OCI-LY1 (cell line): ENCODE measurements at regions not wholly inside any gene's neighbourhood (a gene's known extent, or its start where the extent isn't known, plus 50 kb on each side); places are given as distances from the start of the nearest gene placed in this dataset.

Source experiments
- H2AFZ ChIP-seq: fragments of 200-600 bp; sonication (generic), shearing (Covaris generic); 2 replicates; pipeline ENCODE4 v1.6.0; 2014; ENCODE audit warnings: antibody characterized with exemption, mild to moderate bottlenecking, low read length
- H3F3A ChIP-seq: fragments of 200-600 bp; sonication (generic), shearing (Covaris generic); 2 replicates; pipeline ENCODE4 v1.6.0; 2014; ENCODE audit warnings: mild to moderate bottlenecking, antibody characterized with exemption, low read length, moderate library complexity; ENCODE audit not compliant: insufficient read depth
- H3K27ac ChIP-seq: fragments of 200-600 bp; sonication (generic); 2 replicates; pipeline ENCODE4 v1.5.1; 2014; ENCODE audit warnings: low read length, mixed run types, mild to moderate bottlenecking, low read depth; ENCODE audit not compliant: poor library complexity, severe bottlenecking
- H3K27me3 ChIP-seq: fragments of 200-600 bp; sonication (generic); 2 replicates; pipeline ENCODE4 v1.6.0; 2014; ENCODE audit warnings: antibody characterized with exemption, mild to moderate bottlenecking, low read length, moderate library complexity; ENCODE audit not compliant: insufficient read depth
- H3K36me3 ChIP-seq: fragments of 200-600 bp; sonication (generic); 2 replicates; pipeline ENCODE4 v1.6.1; 2014; ENCODE audit warnings: mild to moderate bottlenecking, antibody characterized with exemption, low read length, moderate library complexity, mixed read lengths; ENCODE audit not compliant: insufficient read depth
- H3K4me1 ChIP-seq: fragments of 200-600 bp; sonication (generic); 2 replicates; pipeline ENCODE4 v1.5.1; 2014; ENCODE audit warnings: mild to moderate bottlenecking, low read length, moderate library complexity; ENCODE audit not compliant: insufficient read depth, severe bottlenecking
- H3K4me2 ChIP-seq: fragments of 200-600 bp; sonication (generic), shearing (Covaris generic); 2 replicates; pipeline ENCODE4 v1.6.1; 2014; ENCODE audit warnings: low read length
- H3K4me3 ChIP-seq: fragments of 200-600 bp; sonication (generic); 2 replicates; pipeline ENCODE4 v1.5.1; 2014; ENCODE audit warnings: low read length, low read depth, mild to moderate bottlenecking, mixed read lengths; ENCODE audit not compliant: poor library complexity, severe bottlenecking
- H3K79me2 ChIP-seq: fragments of 200-600 bp; shearing (Covaris generic); 2 replicates; pipeline ENCODE4 v1.6.1; 2016; ENCODE audit warnings: mixed run types, low read length, mixed read lengths; ENCODE audit not compliant: insufficient read depth
- H3K9ac ChIP-seq: fragments of 200-600 bp; sonication (generic), shearing (Covaris generic); 2 replicates; pipeline ENCODE4 v1.6.1; 2014; ENCODE audit warnings: mild to moderate bottlenecking, low read length, mixed read lengths
- H3K9me2 ChIP-seq: fragments of 200-600 bp; sonication (generic), shearing (Covaris generic); 2 replicates; pipeline ENCODE4 v1.6.1; 2014; ENCODE audit warnings: low read depth, mild to moderate bottlenecking, low read length, mixed read lengths
- H3K9me3 ChIP-seq: fragments of 200-600 bp; shearing (Covaris generic); 2 replicates; pipeline ENCODE4 v1.6.1; 2014; ENCODE audit warnings: low read length, mixed read lengths
- H4K20me1 ChIP-seq: fragments of 200-600 bp; sonication (generic), shearing (Covaris generic); 2 replicates; pipeline ENCODE4 v1.6.0; 2016; ENCODE audit warnings: mild to moderate bottlenecking, low read length; ENCODE audit not compliant: insufficient read depth
- CTCF ChIP-seq: fragments of 200-600 bp; sonication (generic), shearing (Covaris generic); IDR thresholded peaks from 2 replicates; pipeline ENCODE4 v1.5.1; 2017; ENCODE audit warnings: mild to moderate bottlenecking, antibody characterized with exemption, low read length, moderate library complexity, mixed read lengths
- EZH2 ChIP-seq: fragments of 200-600 bp; sonication (generic), shearing (Covaris generic); IDR thresholded peaks from 2 replicates; pipeline ENCODE4 v1.8.0; 2017; ENCODE audit warnings: borderline replicate concordance, mixed run types, mild to moderate bottlenecking, antibody characterized with exemption, low read length, moderate library complexity, mixed read lengths

DNA sequence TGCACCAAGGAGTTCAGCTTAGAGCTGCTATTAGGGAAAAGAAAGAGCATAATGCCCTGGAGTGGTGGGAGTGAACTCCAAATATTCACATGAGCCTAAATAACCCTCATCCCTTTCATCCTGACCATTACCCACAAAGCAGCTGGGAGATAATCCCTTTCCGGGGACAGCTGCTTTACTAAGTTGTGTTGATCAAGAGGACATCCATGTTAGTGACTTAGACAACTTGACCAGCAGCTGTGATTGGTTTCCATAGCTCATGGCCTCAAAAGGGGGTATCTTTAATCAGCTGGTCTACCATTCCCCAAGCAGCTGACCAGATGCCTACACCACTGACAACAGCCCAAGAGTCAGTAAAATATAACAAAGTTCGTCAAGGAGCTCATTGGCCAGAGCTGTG is 75.8 kb upstream of the LY86 start:
- H3K4me2 ChIP-seq = no peak overlapping the region

DNA sequence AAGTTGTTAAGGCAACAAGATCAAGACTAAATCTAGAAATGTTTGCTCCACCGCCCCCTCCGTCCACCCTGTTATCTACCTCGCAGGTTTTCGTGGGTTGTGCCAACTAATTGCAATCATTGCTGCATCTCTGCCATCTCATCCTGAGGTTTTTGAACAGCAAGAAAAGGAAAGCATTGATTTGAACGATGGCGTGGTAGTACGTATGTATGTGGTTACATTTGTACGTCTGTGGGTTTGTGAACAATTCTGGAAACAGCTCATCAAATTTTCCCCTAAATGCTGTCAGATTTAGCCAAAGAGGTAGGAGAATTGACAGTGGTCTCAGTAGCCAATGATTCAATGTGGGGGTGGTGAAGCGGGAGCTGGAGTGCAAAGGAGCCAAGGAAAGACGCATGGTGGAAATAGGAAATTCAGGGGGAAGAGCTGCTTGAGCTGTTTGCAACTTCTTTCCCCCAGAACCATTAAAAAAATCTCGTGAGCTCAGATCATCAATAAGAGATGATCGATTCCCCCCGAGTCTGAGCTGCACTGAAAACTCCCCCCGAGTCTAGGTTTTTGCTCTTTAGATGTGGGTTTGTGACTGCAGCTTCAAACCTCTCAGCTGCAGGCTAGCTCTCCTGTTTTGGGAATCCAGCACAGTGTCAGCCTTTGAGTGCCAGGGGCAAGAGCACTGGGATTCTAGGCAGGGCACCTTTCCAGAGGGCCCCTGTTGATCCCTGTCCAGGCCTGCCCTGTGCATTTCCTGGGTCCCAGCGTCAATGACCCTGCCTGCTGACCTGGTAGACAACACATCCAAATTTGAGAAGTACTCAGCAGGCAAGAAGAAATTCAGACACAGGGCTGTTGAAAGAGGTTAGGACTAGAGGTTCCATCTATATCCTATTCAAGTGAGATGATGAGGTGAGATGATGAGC is 72.6 kb upstream of the LY86 start:
- no peaks in the 10 kb centered on the region for H3F3A ChIP-seq
- no peak overlapping the region for H3K9ac ChIP-seq
- no peak overlapping the region for H3K4me3 ChIP-seq
- no peak overlapping the region for H3K27ac ChIP-seq
- H4K20me1 ChIP-seq = no peaks in the 10 kb centered on the region
- no peaks in the 10 kb centered on the region for H3K79me2 ChIP-seq
- H3K27me3 ChIP-seq = no peaks in the 10 kb centered on the region
- no peak overlapping the region for H2AFZ ChIP-seq
- TF ChIP-seq CTCF (no peak), EZH2 (no peak)
- H3K4me1 ChIP-seq = no peaks in the 10 kb centered on the region
- no peaks in the 10 kb centered on the region for H3K36me3 ChIP-seq
- no peak overlapping the region for H3K4me2 ChIP-seq
- no peaks in the 10 kb centered on the region for H3K9me2 ChIP-seq
- H3K9me3 ChIP-seq = no peaks in the 10 kb centered on the region

More for the DNA sequence above, 75.8 kb upstream of the LY86 start:
- TF ChIP-seq EZH2 = no peak
- TF ChIP-seq CTCF = no peak
- no peak overlapping the region for H3K9ac ChIP-seq
- H3K9me3 ChIP-seq = peaks cover 11% of the 10 kb centered on the region; the same call in 1 of the 2 replicates
- no peaks in the 10 kb centered on the region for H3K36me3 ChIP-seq
- no peaks in the 10 kb centered on the region for H3K4me1 ChIP-seq
- H3F3A ChIP-seq = no peaks in the 10 kb centered on the region
- no peaks in the 10 kb centered on the region for H3K79me2 ChIP-seq
- H2AFZ ChIP-seq = no peak overlapping the region
- no peak overlapping the region for H3K27ac ChIP-seq
- H3K27me3 ChIP-seq = no peaks in the 10 kb centered on the region
- no peak overlapping the region for H3K4me3 ChIP-seq
- H3K9me2 ChIP-seq = no peaks in the 10 kb centered on the region
- no peaks in the 10 kb centered on the region for H4K20me1 ChIP-seq

DNA sequence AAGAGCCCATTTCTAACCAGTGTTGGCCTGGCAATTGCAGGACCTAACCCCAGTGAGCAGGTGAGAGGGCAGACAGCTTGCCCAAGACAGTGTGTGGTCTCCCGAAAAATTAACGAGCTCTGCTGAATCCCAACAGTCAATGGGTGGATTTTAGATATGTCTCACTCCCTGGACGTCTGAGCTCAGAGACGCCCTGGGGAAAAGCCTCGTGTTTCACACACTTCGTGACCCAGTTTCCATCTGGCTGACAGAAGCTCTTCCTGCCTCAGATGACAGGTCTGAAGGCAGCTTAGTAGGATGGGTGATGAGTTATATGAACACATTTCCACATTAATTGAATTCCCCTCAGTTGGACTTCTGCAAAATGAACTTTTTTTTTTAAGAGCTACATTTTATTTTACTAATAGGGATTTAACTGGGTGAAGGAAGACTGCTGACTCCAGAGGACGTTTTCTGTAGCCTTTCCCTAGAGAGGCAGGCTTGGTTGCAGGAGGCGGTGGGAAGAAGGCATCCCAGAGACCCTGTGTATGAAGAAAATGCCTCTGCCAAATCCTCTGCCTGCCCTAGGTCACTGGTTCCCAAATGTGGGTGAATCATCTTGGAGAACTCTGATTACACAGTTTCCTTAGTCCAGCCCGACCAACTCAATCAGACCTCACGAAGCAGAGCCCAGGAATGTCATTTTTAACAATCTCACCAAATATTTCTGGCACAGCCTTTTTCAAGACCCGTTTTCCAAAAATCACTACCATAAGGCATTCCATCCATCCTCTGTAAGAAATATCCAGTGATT is 71.7 kb upstream of the LY86 start:
- Histone ChIP-seq H3K79me2 (no peaks in the 10 kb centered on the region), H3K4me3 (no peak overlapping the region), H3K9ac (no peak overlapping the region), H2AFZ (no peak overlapping the region), H4K20me1 (no peaks in the 10 kb centered on the region), H3K9me3 (no peaks in the 10 kb centered on the region), H3K9me2 (no peaks in the 10 kb centered on the region), H3K4me2 (no peak overlapping the region), H3K4me1 (no peaks in the 10 kb centered on the region), H3K36me3 (no peaks in the 10 kb centered on the region), H3F3A (no peaks in the 10 kb centered on the region), H3K27ac (no peak overlapping the region), H3K27me3 (no peaks in the 10 kb centered on the region)
- TF ChIP-seq EZH2 (no peak), CTCF (no peak)
